Stimulated activated CD4-positive, alpha-beta T cell treated with anti-CD3 and anti-CD28 coated beads, Interleukin-2, amount 100 ng/mL, for 24 hours (primary cell): ENCODE measurements at regions not wholly inside any gene's neighbourhood (a gene's known extent, or its start where the extent isn't known, plus 50 kb on each side); places are given as distances from the start of the nearest gene placed in this dataset.
"Not testable (repeated sequence)": the region's sequence is repeated elsewhere in the genome, so short reads cannot be mapped to it uniquely, and the experiment has no call there.

ENCODE experiments used
- DNase-seq, 2 donors: peaks; one replicate each; pipeline ENCODE4 v3.0.0-alpha.2; 2020

- DNase-seq: not testable (repeated sequence)
Observed at GRCh38 chr15:77876107-77876820, 201.2 kb downstream of the TBC1D2B start.

DNA sequence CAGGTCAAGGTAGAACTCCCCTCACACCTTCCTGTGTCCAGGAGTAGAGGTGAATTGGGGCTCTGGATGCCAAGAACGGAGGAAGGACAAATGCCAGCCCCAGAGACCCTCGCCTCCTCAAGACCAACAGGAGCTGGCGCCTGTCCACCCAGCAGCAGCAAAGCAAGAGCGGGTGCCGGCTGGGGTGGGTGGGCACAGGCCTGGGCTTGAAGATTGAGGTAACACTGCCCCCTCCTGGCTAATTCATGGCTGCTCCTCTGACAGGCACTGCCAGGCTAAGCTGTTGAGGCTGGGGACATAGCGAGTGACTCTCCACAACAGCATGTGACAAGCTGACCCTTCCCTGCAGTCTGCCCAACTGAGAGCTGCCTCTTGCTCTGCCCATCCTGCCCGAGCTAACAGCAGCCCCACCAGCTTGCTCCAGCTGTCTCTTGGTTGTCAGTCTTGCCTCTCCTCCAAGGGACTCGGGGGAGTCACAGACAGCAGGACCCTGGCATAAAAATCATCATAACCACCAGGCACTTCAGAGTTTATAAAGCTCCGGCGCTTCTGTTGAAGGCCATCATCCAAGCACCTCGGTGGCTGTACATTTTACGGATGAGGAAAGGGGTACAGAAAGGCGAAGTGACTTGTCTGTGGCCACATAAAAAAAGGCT, 202.3 kb downstream of the TBC1D2B start:
- DNase-seq: peak; percentile 46 to 53

GRCh38 chr15:77874063-77874462, 203.4 kb downstream of the TBC1D2B start:
- no peak for DNase-seq

DNA sequence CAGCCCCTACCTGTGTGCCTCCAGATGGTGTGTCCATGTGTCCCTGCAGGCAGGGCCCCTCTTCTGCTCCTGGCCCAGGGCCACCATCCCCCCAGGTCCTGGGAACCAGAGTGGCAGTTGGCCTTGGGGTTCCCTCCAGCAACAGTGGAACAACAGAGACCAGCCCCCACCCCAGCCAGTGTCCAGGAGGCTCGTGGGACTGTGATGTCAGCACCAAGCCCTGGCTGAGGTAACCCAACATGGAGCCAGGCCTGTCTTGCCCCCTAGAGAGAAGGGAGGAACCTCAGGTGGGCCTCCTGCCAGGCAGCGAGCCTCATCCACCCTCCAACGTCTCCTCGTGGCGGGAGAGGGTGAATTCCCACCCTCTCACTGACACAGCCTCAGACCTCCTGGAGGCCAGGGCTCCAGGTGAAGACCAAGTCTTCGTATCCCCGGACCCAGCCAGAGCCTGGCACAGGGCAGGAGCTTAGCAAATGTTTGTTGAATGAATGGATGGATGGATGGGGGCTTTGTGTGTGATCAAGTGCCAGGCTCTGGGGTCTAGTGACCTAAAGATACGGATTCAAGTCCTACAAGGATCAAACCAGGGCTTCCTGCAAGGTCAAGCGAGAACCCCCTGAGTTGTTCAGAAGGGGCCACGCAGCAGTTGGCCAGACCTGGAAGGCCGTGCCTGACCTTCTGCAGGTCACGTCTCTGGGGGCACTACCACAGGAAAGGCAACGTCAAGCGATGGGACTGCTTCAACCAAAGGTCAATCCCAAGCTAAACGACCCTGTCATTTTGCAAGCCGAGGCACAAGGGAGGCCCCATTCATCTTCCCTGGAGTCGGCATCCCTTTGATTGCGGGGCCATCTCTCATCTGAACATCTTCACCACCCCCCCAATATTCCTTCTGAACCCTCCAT, 204.7 kb downstream of the TBC1D2B start:
- not testable (repeated sequence) for DNase-seq

DNA sequence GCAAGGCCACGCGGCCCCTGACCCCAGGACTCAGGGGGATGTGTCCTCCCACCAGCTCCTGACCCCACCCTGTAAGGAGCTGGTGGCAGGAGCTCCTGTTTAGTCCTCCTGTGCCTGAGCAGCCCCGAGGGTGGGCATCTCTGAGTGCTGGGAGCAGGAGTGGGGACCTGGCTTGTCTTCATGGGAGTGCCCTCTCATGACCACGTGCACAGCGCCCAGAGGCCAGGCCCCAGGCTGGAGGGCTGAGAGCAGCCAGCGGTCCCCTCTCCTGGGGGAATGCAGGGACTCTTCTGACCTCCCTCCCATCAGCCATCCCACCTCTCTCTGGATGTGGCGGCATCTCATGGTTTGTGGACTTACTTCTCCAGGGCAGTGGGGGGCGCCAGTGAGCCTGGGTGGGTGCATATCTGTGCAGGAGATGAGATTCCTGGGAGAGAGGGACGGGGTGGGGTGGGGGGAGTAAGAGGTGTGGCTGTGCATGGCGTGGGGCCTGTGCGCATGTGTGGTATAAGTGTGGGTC, 205.6 kb downstream of the TBC1D2B start:
- peak in 1 of 2 donors; percentile 9 for DNase-seq

DNA sequence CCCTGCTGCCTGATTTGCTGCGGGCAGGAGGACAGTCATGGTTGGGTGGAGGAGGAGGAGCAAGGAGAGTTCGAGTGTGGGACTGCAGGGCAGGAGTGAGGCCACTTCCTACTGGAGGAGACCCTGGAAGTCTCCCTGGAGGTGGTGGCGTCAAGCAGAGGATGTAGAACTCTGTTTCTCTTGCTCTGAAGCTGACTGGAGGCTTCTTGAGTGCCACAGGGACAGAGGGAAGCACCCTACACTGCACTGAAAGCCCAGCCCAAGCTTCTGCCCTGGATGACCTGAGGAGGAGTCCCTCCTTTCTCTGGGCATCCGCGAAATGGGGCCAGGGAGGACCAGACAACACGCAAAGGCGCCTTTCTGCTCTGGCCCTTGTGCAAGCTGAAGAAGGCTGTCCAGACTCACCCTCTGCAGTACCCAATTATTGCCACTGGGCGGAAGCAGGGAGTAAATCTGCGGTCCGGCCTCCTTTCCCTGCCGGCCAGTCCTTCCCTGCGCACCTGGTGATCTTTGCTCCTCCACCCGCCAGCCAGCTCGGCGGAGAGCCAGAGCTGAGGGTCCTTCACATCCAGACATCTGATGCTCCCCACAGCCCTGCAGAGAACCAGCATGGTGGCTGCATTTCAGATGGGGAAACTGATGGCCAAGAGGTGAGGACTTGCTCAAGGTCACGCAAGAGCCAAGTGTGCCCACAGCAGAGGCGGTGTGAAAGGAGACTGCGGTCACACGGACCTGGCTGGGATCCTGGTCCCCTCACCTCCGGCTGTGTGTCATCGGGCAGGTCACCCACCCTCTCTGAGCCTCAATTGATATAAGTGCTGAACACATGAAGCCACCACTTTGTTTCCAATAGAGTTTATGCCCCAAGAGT, 207.1 kb downstream of the TBC1D2B start:
- peak; percentile 51 to 69 for DNase-seq

DNA sequence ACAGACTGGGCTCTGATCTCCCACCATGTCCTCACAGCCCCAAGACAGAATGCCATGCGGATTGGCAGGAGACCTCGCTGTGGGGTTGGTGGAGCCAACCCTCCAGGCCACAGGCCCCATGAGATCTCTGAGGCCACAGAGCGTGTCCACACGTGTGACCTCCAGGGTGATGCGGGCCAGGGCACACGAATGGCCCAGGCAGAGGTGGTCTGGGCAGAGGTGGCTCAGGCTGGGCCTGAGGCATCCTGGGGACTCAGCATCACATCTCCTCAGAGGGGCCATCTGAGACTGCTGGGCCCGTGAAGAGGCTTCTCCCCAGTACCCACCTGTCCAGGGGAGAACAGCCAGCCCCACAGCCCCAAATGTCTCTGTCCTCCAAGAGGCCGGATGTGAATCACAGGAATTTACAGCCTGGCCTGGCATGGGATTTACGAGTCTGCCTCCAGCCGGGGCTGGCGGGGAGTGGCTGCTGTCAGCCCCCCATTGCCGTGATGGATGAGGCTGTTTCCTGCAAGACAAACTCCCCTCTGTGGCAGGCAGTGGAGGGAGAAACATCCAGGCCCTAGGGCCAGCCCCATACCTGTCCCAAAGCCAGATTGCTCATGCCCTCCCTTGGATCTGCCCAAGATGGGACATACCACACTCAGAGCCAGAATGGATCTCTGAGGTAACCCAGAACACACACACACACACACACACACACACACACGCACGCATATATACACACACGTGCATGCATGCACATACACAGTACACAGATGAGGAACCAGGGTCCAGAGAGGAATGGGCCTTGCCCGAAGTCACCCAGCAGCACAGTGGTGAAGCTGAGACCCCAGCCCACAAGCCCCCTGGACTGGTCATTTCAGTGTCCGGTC, 208.3 kb downstream of the TBC1D2B start:
- no peak for DNase-seq

DNA sequence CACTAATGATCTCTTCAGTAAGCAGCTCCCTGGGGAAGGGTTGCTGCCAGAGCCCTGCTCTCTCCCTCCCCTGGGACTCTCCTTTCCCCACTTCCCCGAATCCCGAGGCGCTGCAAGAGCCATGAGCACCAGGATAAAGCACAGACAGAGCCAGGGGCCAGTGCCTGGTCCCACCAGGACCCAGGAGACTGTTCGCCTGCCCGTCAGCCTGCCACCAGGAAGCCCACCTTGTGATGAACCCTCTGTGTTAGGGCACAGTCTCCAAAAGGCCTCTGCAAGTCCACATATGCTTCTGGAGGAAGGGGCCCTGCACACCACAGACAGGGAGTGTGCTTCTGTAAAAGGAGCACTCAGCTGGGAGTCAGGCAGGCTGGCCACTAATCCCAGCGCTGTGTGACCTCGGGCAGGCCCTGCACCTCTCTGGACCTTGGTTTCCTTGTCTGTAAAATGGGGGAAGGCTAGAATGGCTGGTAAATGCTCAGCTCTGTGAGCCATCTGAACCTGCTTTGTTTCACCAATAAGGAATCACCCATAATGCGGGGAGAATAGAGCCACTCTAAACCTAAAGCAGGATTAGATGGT, 209.4 kb downstream of the TBC1D2B start:
- not testable (repeated sequence) for DNase-seq

DNA sequence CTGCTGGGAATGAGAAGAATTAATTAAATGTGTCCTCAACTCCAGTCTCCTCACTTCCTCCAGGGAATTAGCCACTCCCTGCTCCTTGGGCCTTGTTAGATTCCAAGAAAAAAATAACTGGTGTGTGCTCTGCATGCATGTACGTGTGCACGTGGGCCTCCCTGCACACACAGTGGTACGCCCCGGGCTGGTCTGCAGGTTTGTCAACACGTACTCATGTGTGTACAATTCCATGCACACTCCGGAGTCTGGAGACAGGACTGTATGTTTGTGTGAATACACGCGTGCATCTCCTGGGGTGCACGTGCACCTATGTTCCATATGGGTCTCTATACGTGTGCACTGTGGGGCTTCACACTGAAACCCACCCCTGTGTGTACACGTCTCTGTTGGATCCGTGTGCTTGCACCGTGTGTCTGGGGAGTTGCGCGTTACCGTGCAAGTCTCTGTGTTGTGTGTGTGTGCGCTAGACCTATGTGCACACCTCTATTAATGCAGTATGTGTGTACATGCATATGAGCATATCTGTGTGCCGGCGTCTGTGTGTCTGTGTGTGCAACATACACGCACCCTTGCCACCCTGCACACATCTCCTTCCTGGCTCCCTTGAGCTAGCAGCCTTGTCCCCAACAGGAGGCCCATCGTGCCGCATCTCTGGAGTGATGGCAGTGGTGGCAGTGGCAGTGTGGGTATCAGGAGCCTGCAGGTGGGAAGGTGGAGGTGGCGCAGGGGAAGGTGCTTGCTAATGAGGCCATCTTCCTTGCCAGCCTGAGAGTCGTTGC, 210.1 kb downstream of the TBC1D2B start:
- no peak for DNase-seq

DNA sequence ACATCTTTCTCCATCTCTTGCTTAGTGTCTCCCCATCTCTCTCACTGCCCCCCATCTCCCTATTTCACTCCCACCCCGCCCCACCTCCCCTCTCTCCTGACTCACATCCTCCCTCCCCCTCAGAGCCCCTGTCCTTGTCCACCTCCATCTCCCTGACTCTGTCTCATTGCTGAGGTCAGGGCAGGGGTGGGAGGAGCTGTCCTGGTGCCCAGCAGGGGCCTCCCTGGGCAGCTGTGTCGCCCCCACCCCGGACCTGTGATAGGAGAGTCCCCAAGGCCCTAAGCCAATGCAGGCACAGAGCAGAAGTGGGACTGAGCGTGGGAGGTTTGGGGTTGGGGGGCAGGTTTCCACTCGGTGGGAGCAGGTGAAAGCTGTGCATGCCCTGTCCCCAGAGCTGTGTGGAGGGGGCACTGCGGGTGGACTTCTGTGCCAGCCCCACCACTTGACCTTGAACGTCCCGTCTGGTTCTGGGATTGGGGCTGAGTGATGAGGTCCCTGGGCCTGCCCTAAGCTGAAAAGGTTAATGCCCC, 210.8 kb downstream of the TBC1D2B start:
- DNase-seq: no peak

DNA sequence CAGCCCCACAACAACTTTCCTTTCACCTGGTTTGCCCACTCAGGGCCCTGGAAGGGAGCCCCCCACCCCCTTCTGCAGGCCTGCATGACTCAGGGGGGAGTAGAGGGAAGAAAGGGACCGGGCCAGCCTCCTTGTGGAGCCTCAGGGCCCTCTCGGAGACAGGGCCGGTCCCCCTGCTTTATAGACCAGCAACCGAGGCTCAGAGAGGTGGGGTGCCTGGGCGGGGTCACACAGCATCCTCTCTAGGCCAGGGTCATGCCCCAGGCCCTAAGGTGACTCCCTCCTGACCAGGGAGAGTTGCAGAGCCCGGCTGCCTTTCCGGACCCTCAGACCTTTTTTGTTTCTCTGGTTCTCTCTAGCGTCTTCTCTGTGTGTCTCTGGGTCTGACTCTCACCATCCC, 211.3 kb downstream of the TBC1D2B start:
- DNase-seq: no peak

DNA sequence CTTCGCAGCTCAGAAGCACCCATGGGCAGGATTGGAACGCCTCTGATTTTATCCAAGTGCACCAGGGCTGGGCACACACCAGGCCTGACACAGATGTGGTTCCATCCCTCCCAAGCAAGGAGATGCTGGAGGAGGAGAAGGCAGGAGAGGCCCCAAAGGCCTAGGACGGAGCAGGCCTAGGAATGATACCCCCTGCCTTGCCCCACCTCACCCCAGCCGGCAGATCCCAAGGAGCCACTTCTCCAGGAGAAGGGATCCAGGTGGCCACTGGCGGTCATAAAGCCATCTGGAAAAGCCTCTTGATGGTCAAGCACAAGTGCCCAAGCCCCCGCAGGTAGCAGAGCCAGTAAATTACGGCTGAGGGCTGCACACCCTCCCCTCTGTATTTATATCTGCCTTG, 211.8 kb downstream of the TBC1D2B start:
- DNase-seq: no peak

DNA sequence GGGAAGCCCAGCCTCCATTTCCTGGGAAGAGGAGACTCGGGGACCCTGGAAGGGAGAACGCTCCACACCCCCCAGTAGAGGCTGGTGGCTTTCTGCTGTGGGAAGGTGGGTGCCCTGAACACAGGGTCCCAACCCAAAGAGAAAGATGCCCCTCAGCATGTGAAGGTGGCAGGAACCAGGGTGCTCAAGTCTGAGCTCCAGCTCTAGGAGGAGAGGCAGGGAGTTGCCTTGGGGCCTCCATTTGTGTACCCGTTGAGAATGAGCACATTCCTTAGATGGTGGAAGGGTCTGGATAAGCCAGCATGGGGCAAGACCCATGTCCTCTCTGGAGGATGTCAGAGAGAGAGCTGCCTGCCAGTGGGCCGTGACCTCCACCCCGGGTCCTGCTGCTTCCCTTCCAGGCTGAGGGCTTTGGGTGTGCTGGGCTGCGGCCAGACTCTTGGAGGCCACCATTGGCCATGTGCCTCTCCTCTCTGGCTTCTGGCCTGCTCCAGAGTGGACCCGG, 212.4 kb downstream of the TBC1D2B start:
- no peak for DNase-seq

GRCh38 chr15:77864211-77865105, 213.1 kb downstream of the TBC1D2B start:
- DNase-seq: no peak

DNA sequence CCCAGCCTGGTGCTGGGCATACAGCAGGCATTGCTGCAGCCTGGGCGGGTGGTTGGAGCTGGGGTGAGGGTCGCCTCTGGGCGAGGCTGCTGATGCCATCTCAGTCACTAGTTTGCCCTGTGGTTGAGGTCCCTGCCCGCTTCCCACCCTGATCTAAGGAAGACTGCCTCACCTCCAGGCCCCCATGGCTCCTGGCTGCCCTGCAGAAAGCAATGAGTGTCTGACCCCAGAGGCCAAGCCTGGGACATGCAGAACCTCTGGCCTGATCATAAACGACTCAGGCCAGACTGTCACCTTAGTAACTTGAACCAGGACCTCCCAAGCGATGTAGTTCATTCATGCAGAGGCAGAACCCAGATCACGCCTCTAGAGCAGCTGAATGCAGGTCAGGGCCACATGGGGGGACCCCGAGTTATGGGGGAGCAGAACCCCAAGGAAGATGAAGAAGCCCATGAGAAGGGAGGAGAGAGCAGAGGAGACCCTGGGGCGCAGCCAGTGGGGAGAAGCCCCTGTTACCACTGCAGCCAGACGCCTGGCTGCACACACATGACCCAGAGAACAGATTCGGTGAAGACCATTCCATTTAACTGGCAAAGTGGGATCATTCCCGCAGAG, 213.9 kb downstream of the TBC1D2B start:
- DNase-seq: no peak

DNA sequence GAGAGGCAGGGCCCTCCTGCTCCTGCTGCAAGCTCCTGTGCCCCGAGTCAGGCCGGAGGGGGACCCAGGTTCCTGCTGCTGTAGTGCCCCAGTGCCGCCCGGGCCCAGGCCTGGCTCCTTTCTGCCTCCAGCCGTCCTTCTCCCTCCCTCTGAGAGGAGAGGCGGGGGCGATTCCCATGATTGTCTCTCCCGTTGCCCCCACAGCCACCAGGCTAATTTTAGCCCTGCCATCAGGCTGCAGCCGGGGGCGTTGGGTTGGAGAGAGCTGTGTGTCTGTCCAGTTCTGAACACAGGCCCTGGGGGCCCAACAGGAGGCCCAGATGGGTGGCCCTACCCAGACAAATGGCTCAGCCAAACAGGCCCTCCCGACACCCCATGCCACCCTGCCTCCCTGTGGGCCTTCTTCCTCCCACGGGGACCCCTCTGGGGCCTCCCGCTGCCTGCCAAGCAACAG, 214.8 kb downstream of the TBC1D2B start:
- DNase-seq: no peak

- DNase-seq: not testable (repeated sequence)
Observed at GRCh38 chr15:77861997-77862635, 215.4 kb downstream of the TBC1D2B start.
